Endothelial cell of umbilical vein (primary cell): ENCODE measurements at regions not wholly inside any gene's neighbourhood (a gene's known extent, or its start where the extent isn't known, plus 50 kb on each side); places are given as distances from the start of the nearest gene placed in this dataset.

Experiments used
- CTCF ChIP-seq, 2 donors: IDR thresholded peaks; 1 replicate in 1 of 2; 2 replicates in 1 of 2; pipeline ENCODE4 v1.5.1; 2011; ENCODE audit warnings: low read length in 2 of 2, mild to moderate bottlenecking in 2 of 2, moderate library complexity in 2 of 2, control low read depth in 1 of 2, inconsistent platforms in 1 of 2, low read depth in 1 of 2; ENCODE audit not compliant: insufficient read depth in 1 of 2; ENCODE audit errors: extremely low read depth in 1 of 2
- EZH2 ChIP-seq: IDR thresholded peaks from 2 replicates; pipeline ENCODE4 v1.6.1; 2012; ENCODE audit warnings: borderline replicate concordance, low read depth, mild to moderate bottlenecking, moderate library complexity, low read length, inconsistent platforms; ENCODE audit not compliant: severe bottlenecking
- MAX ChIP-seq: IDR thresholded peaks from 2 replicates; pipeline ENCODE4 v1.6.1; 2011; ENCODE audit not compliant: insufficient read depth, insufficient read length
- POLR2A ChIP-seq: IDR thresholded peaks from 2 replicates; pipeline ENCODE4 v1.6.1; 2012; ENCODE audit warnings: low read depth, mild to moderate bottlenecking, control low read depth, low read length
- POLR2AphosphoS5 ChIP-seq: IDR thresholded peaks from 2 replicates; pipeline ENCODE4 v1.6.1; 2012; ENCODE audit warnings: low read depth, mild to moderate bottlenecking, control low read depth, low read length, moderate library complexity; ENCODE audit not compliant: insufficient read depth

- TF ChIP-seq CTCF (IDR thresholded peaks at IDR 0.05; ENCODE audit: extremely low read depth in 1 of 2, insufficient read depth in 1 of 2, low read depth in 1 of 2, low read length in 2 of 2): peak; percentile 22 to 28
- no peak for TF ChIP-seq EZH2
- TF ChIP-seq POLR2A: no peak
- no peak for TF ChIP-seq MAX
- no peak for TF ChIP-seq POLR2AphosphoS5
Observed at GRCh38 chr17:5667871-5668270, 83.6 kb upstream of the NLRP1 start.
